ENCODE measurements at regions not wholly inside any gene's neighbourhood (a gene's known extent, or its start where the extent isn't known, plus 50 kb on each side); places are given as distances from the start of the nearest gene placed in this dataset.

- DNase-seq, result no peak
Observed at GRCh38 chr7:121488111-121488650, 92.1 kb upstream of the FAM3C start.

- DNase-seq, result no peak
Observed at GRCh38 chr7:121486590-121486989, 90.5 kb upstream of the FAM3C start.

- DNase-seq, result no peak
Observed at GRCh38 chr7:121485467-121486243, 89.5 kb upstream of the FAM3C start.

GRCh38 chr7:121484089-121484763 lies 88.1 kb upstream of the FAM3C start:
- DNase-seq, result no peak

GRCh38 chr7:121480566-121481335 lies 84.6 kb upstream of the FAM3C start:
- DNase-seq, result no peak

GRCh38 chr7:121480058-121480457 lies 84.0 kb upstream of the FAM3C start:
- DNase-seq, result no peak

- DNase-seq, result no peak
Observed at GRCh38 chr7:121479466-121479865, 83.4 kb upstream of the FAM3C start.

- DNase-seq, result no peak
Observed at GRCh38 chr7:121475806-121476205, 79.7 kb upstream of the FAM3C start.

GRCh38 chr7:121474301-121474673 lies 78.2 kb upstream of the FAM3C start:
- no peak for DNase-seq

GRCh38 chr7:121473645-121474300 lies 77.7 kb upstream of the FAM3C start:
- DNase-seq, result no peak

- DNase-seq, result no peak
Observed at GRCh38 chr7:121466455-121466854, 70.3 kb upstream of the FAM3C start.

- DNase-seq, result no peak
Observed at GRCh38 chr7:121459148-121459547, 63.0 kb upstream of the FAM3C start.

- no peak for DNase-seq
Observed at GRCh38 chr7:121456785-121457359, 60.8 kb upstream of the FAM3C start.

GRCh38 chr7:121456015-121456414 lies 59.9 kb upstream of the FAM3C start:
- DNase-seq, result no peak

- DNase-seq, result no peak
Observed at GRCh38 chr7:121452389-121452788, 56.3 kb upstream of the FAM3C start.

- DNase-seq, result no peak
Observed at GRCh38 chr7:121451367-121452094, 55.4 kb upstream of the FAM3C start.

GRCh38 chr7:121450631-121451198 lies 54.6 kb upstream of the FAM3C start:
- DNase-seq, result no peak

- no peak for DNase-seq
Observed at GRCh38 chr7:121449735-121450240, 53.7 kb upstream of the FAM3C start.

- DNase-seq, result no peak
Observed at GRCh38 chr7:121449329-121449728, 53.2 kb upstream of the FAM3C start.

GRCh38 chr7:121448429-121448828 lies 52.3 kb upstream of the FAM3C start:
- no peak for DNase-seq

GRCh38 chr7:121447911-121448300 lies 51.8 kb upstream of the FAM3C start:
- DNase-seq, result no peak

Data from CD4-positive, alpha-beta T cell treated with Interleukin-6 for 4 hours (primary cell).